ENCODE measurements at regions not wholly inside any gene's neighbourhood (a gene's known extent, or its start where the extent isn't known, plus 50 kb on each side); places are given as distances from the start of the nearest gene placed in this dataset.

DNA sequence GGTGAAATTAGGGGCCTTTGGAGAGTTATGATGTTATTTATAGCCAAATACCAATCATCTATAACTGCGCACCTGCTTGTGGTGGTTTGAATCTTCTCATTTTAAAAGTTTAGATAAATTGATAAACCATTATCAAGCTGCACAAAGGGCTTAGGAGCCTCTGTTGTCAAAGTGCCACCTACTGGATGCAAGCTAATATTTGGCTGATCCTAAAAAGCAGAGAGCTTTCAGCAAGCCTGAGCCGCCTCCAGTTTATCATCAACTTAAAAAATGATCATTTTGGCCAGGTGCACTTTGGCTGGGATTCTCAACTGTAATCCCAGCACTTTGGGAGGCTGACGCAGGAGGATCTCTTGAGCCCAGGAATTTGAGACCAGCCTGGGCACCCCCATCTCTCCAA lies 58.5 kb upstream of the ATXN1 start:
- Histone ChIP-seq H3K27me3 (ENCODE audit: control insufficient read depth, low read length) (peaks cover 9% of the 10 kb centered on the region; the same call in 1 of the 2 replicates), H3K36me3 (ENCODE audit: control insufficient read depth, low read length) (no peaks in the 10 kb centered on the region), H3K9me3 (ENCODE audit: control insufficient read depth, insufficient read depth, low read length) (no peaks in the 10 kb centered on the region), H3K27ac (ENCODE audit: low read depth, low read length) (no peak overlapping the region), H3K9me2 (replicated peaks; ENCODE audit: control insufficient read depth, low read length) (no peaks in the 10 kb centered on the region), H3K4me3 (ENCODE audit: low read length) (no peak overlapping the region), H3K79me2 (ENCODE audit: control insufficient read depth, low read length) (no peaks in the 10 kb centered on the region), H3F3A (ENCODE audit: control insufficient read depth, insufficient read depth) (no peaks in the 10 kb centered on the region), H3K4me1 (ENCODE audit: control insufficient read depth, low read length) (peaks cover 3% of the 10 kb centered on the region), H4K20me1 (ENCODE audit: control insufficient read depth, insufficient read depth, low read depth, low read length) (no peaks in the 10 kb centered on the region), H3K4me2 (ENCODE audit: low read length) (no peak overlapping the region)
- TF ChIP-seq, protein P1, sequence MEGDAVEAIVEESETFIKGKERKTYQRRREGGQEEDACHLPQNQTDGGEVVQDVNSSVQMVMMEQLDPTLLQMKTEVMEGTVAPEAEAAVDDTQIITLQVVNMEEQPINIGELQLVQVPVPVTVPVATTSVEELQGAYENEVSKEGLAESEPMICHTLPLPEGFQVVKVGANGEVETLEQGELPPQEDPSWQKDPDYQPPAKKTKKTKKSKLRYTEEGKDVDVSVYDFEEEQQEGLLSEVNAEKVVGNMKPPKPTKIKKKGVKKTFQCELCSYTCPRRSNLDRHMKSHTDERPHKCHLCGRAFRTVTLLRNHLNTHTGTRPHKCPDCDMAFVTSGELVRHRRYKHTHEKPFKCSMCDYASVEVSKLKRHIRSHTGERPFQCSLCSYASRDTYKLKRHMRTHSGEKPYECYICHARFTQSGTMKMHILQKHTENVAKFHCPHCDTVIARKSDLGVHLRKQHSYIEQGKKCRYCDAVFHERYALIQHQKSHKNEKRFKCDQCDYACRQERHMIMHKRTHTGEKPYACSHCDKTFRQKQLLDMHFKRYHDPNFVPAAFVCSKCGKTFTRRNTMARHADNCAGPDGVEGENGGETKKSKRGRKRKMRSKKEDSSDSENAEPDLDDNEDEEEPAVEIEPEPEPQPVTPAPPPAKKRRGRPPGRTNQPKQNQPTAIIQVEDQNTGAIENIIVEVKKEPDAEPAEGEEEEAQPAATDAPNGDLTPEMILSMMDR (IDR thresholded peaks at IDR 0.05; ENCODE audit: low read depth, low read length, poor library complexity, severe bottlenecking) = no peak
- TF ChIP-seq EZH2phosphoT487 (IDR thresholded peaks at IDR 0.05; ENCODE audit: borderline replicate concordance, low read length) = no peak

DNA sequence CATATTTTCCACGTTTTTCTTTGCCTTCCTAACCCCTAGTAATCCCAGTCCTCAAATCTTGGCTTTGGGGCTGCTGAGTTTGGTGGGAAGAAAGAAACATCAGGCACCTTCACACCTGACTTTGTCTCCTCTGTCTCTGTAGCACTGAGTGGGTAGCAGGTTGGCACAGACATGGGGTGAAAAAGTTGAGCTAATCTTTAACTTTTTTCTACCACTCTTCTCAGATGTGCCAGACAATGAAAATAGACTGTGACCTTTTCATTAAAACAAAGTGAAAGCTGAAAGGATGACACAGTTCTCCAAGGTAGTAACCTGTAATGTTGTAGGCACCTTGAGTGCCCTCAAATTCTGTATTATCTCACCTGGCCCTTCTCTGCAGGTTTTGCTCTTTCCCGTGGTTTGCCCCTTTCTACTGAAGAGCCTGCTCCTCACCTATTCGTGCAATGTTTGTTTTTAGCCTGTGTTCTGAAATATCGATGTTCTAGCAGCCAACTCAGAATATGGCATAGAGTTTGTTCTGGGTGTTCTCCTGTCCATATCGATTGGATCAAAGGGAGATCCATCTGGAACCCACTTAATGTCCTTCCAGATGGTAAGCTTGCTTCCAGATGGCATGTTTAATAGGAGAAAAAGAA lies 57.8 kb upstream of the ATXN1 start:
- Histone ChIP-seq H3K4me2 (ENCODE audit: low read length) (no peak overlapping the region), H3F3A (ENCODE audit: control insufficient read depth, insufficient read depth) (no peaks in the 10 kb centered on the region), H3K4me3 (ENCODE audit: low read length) (no peak overlapping the region), H3K9me2 (replicated peaks; ENCODE audit: control insufficient read depth, low read length) (no peaks in the 10 kb centered on the region), H4K20me1 (ENCODE audit: control insufficient read depth, insufficient read depth, low read depth, low read length) (no peaks in the 10 kb centered on the region), H3K9me3 (ENCODE audit: control insufficient read depth, insufficient read depth, low read length) (no peaks in the 10 kb centered on the region), H3K27ac (ENCODE audit: low read depth, low read length) (no peak overlapping the region), H3K36me3 (ENCODE audit: control insufficient read depth, low read length) (no peaks in the 10 kb centered on the region), H3K4me1 (ENCODE audit: control insufficient read depth, low read length) (no peaks in the 10 kb centered on the region), H3K79me2 (ENCODE audit: control insufficient read depth, low read length) (no peaks in the 10 kb centered on the region), H3K27me3 (ENCODE audit: control insufficient read depth, low read length) (peaks cover 9% of the 10 kb centered on the region; the same call in 1 of the 2 replicates)
- no peak for TF ChIP-seq EZH2phosphoT487 (IDR thresholded peaks at IDR 0.05; ENCODE audit: borderline replicate concordance, low read length)
- TF ChIP-seq, protein P1 (IDR thresholded peaks at IDR 0.05; ENCODE audit: low read depth, low read length, poor library complexity, severe bottlenecking) = no peak

DNA sequence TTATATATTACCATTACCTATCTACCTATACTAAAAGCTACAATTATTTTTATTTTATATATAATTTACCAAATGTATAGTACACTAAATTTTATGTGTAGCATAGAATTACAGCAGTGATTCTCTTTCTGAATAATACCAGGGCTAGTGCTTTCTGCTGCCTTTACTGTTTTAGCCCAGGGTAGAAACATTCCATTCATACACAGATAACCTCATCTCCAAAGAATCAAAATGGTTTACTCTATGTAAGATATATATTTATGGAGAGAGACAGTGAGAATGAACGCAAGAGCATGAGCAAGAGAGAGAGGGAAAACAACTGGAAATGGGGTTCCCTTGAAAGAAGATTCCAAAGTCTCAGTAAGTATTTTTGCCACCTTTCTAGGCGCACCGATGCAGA lies 56.3 kb upstream of the ATXN1 start:
- no peak overlapping the region for H3K4me2 ChIP-seq (ENCODE audit: low read length)
- H3K4me1 ChIP-seq (ENCODE audit: control insufficient read depth, low read length) = no peaks in the 10 kb centered on the region
- H3K36me3 ChIP-seq (ENCODE audit: control insufficient read depth, low read length) = no peaks in the 10 kb centered on the region
- no peak overlapping the region for H3K27ac ChIP-seq (ENCODE audit: low read depth, low read length)
- no peaks in the 10 kb centered on the region for H4K20me1 ChIP-seq (ENCODE audit: control insufficient read depth, insufficient read depth, low read depth, low read length)
- H3K79me2 ChIP-seq (ENCODE audit: control insufficient read depth, low read length) = no peaks in the 10 kb centered on the region
- H3K9me2 ChIP-seq (replicated peaks; ENCODE audit: control insufficient read depth, low read length) = no peaks in the 10 kb centered on the region
- TF ChIP-seq, protein P1 (IDR thresholded peaks at IDR 0.05; ENCODE audit: low read depth, low read length, poor library complexity, severe bottlenecking) = no peak
- TF ChIP-seq EZH2phosphoT487 (IDR thresholded peaks at IDR 0.05; ENCODE audit: borderline replicate concordance, low read length) = no peak
- H3K27me3 ChIP-seq (ENCODE audit: control insufficient read depth, low read length) = peaks cover 2% of the 10 kb centered on the region; the same call in 1 of the 2 replicates
- H3F3A ChIP-seq (ENCODE audit: control insufficient read depth, insufficient read depth) = no peaks in the 10 kb centered on the region
- H3K9me3 ChIP-seq (ENCODE audit: control insufficient read depth, insufficient read depth, low read length) = peaks cover 8% of the 10 kb centered on the region; the same call in 1 of the 2 replicates
- H3K4me3 ChIP-seq (ENCODE audit: low read length) = no peak overlapping the region
